ENCODE measurements at regions not wholly inside any gene's neighbourhood (a gene's known extent, or its start where the extent isn't known, plus 50 kb on each side); places are given as distances from the start of the nearest gene placed in this dataset.

GRCh38 chr22:26986884-26987283 lies 329.5 kb downstream of the MIAT start:
- ATAC-seq, result no peak
- no peak for TF ChIP-seq SNAI2 (CRISPR knock-in tag; IDR thresholded peaks at IDR 0.05)
- TF ChIP-seq POU6F1 (CRISPR knock-in tag; IDR thresholded peaks at IDR 0.05; ENCODE audit: borderline replicate concordance, low read depth), result no peak
- TF ChIP-seq ESRRG (CRISPR knock-in tag; IDR thresholded peaks at IDR 0.05), result no peak
- TF ChIP-seq ZFP3 (CRISPR knock-in tag; IDR thresholded peaks at IDR 0.05), result no peak; the same call in 1 of the 2 replicates
- TF ChIP-seq RARB (CRISPR knock-in tag; IDR thresholded peaks at IDR 0.05), result no peak
- TF ChIP-seq GLIS3 (CRISPR knock-in tag; IDR thresholded peaks at IDR 0.05), result no peak
- no peak for TF ChIP-seq OSR1 (CRISPR knock-in tag; IDR thresholded peaks at IDR 0.05)

- no peak for ATAC-seq
- TF ChIP-seq ISL1 (CRISPR knock-in tag; IDR thresholded peaks at IDR 0.05), result no peak
- no peak for TF ChIP-seq ZNF565 (CRISPR knock-in tag; conservative IDR thresholded peaks at IDR 0.05; ENCODE audit: low read depth)
- no peak for TF ChIP-seq TCF4 (CRISPR knock-in tag; IDR thresholded peaks at IDR 0.05; ENCODE audit: borderline replicate concordance)
- no peak for TF ChIP-seq GLIS3 (CRISPR knock-in tag; IDR thresholded peaks at IDR 0.05)
Observed at GRCh38 chr22:26990503-26991189, 333.3 kb downstream of the MIAT start.

- no peak for TF ChIP-seq CSRNP3 (CRISPR knock-in tag; IDR thresholded peaks at IDR 0.05)
- no peak for TF ChIP-seq PPARA (CRISPR knock-in tag; IDR thresholded peaks at IDR 0.05; ENCODE audit: borderline replicate concordance)
- TF ChIP-seq ZFP3 (CRISPR knock-in tag; IDR thresholded peaks at IDR 0.05), result no peak
- TF ChIP-seq ISL1 (CRISPR knock-in tag; IDR thresholded peaks at IDR 0.05), result no peak
- no peak for TF ChIP-seq TSHZ2 (CRISPR knock-in tag; IDR thresholded peaks at IDR 0.05)
- no peak for TF ChIP-seq ZNF565 (CRISPR knock-in tag; conservative IDR thresholded peaks at IDR 0.05; ENCODE audit: low read depth)
- no peak for TF ChIP-seq ESRRG (CRISPR knock-in tag; IDR thresholded peaks at IDR 0.05)
- no peak for TF ChIP-seq GLIS3 (CRISPR knock-in tag; IDR thresholded peaks at IDR 0.05)
- TF ChIP-seq SNAI2 (CRISPR knock-in tag; IDR thresholded peaks at IDR 0.05), result no peak
- TF ChIP-seq ZNF8 (CRISPR knock-in tag; IDR thresholded peaks at IDR 0.05), result no peak
- no peak for TF ChIP-seq ZFP30 (CRISPR knock-in tag; IDR thresholded peaks at IDR 0.05)
- no peak for TF ChIP-seq ZNF70 (CRISPR knock-in tag; IDR thresholded peaks at IDR 0.05)
- no peak for TF ChIP-seq ARNTL (CRISPR knock-in tag; IDR thresholded peaks at IDR 0.05; ENCODE audit: borderline replicate concordance, low read depth)
- TF ChIP-seq ZC3H10 (CRISPR knock-in tag; IDR thresholded peaks at IDR 0.05), result no peak
- TF ChIP-seq CREB5 (CRISPR knock-in tag; IDR thresholded peaks at IDR 0.05; ENCODE audit: low read depth), result no peak
- no peak for TF ChIP-seq RARB (CRISPR knock-in tag; IDR thresholded peaks at IDR 0.05)
- no peak for TF ChIP-seq CSDC2 (CRISPR knock-in tag; IDR thresholded peaks at IDR 0.05)
- TF ChIP-seq PATZ1 (CRISPR knock-in tag; IDR thresholded peaks at IDR 0.05; ENCODE audit: borderline replicate concordance), result no peak
- ATAC-seq, result no peak
Observed at GRCh38 chr22:26992556-26992955, 335.2 kb downstream of the MIAT start.
